ENCODE measurements at regions not wholly inside any gene's neighbourhood (a gene's known extent, or its start where the extent isn't known, plus 50 kb on each side); places are given as distances from the start of the nearest gene placed in this dataset.

DNA sequence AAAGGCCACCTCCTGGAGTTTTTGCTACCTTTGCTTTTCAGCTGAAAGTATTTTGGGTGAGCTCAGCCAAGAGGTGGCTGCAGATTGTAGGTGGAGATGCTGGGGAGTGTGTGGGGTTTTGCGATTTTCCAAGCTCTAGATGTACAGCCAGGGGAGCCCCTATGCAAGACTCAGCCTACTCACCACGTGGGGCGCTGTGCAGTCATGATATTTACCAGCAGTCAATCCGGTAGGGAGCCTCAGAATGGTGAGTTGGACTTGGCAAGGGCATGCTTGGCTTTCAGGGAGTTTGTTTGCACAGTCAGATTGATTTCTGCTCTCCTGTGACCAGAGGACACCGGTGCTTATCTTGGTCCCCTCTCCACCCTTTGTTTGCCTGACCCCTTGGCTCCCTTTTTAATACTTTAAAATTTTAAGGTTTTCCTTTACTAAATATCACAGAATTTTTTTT lies 175.3 kb downstream of the UTP18 start:
- TF ChIP-seq, protein P1, sequence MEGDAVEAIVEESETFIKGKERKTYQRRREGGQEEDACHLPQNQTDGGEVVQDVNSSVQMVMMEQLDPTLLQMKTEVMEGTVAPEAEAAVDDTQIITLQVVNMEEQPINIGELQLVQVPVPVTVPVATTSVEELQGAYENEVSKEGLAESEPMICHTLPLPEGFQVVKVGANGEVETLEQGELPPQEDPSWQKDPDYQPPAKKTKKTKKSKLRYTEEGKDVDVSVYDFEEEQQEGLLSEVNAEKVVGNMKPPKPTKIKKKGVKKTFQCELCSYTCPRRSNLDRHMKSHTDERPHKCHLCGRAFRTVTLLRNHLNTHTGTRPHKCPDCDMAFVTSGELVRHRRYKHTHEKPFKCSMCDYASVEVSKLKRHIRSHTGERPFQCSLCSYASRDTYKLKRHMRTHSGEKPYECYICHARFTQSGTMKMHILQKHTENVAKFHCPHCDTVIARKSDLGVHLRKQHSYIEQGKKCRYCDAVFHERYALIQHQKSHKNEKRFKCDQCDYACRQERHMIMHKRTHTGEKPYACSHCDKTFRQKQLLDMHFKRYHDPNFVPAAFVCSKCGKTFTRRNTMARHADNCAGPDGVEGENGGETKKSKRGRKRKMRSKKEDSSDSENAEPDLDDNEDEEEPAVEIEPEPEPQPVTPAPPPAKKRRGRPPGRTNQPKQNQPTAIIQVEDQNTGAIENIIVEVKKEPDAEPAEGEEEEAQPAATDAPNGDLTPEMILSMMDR (conservative IDR thresholded peaks at IDR 0.05), result peak; percentile 96
- no peak for TF ChIP-seq ZFX (IDR thresholded peaks at IDR 0.05)
- H3K27ac ChIP-seq, result peak overlapping the region; percentile 19; the same call in 1 of the 2 replicates

DNA sequence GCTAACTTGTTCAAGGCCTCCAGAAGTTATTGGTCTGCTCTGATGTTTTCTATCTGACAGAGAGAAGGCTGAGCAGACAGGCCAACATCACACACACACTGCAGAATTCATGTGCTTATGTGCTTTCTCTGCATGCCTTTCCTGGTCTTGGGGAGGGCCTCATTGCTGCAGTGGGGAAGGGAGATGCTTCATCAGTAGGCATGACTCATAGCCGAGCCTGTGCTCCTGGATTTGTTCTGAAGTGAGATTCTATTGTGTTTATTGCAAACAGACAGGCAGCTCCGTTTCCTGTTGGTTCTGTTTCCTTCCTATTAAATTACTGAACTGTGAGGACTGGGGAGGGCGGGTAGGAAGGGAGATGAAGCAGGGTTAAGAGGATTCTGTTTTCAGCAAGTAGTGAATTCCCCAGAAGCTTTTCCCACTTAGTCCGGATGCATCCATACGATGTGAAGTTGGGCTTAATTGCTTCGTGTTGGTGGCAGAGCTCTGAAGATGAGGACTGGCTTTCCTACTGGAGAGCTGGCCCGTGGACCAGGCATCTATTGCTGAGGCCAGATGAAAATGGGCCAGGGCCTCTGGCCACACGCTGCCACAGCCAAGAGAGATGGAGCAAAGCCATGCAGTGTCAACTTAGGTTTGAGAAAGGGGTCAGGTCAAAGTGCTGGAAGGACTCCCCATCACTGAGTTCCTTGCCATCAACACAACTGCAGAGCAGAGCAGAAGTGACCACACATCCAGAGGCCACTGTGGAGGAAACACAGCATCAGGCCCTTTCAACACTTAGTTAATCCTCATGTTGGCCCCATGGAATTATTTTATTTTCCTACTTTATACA lies 179.3 kb downstream of the UTP18 start:
- H3K27ac ChIP-seq, result peak overlapping the region; percentile 11; the same call in 1 of the 2 replicates
- TF ChIP-seq ZFX (IDR thresholded peaks at IDR 0.05), result no peak
- TF ChIP-seq, protein P1 (conservative IDR thresholded peaks at IDR 0.05), result no peak

DNA sequence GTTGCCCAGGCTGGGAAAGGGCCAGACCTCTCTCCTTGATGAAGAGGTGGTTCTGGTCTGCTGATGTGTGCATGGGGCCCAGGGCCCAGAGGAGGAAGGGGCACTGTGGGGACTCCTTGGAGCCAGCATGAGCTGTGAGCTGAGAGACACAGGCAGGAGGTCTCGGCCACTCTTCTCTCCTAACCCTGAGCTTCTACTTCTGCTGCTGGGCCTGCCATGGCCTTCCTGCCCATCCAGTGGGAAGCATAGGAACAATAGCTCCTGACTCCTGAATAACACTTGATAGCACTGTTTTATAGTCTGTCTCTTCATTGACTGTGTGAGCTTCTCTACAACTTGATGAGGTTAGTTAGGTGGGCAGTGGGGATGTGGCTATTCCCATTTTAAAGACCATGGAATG lies 181.1 kb downstream of the UTP18 start:
- H3K27ac ChIP-seq, result no peak overlapping the region
- TF ChIP-seq, protein P1 (conservative IDR thresholded peaks at IDR 0.05), result no peak
- TF ChIP-seq ZFX (IDR thresholded peaks at IDR 0.05), result no peak

DNA sequence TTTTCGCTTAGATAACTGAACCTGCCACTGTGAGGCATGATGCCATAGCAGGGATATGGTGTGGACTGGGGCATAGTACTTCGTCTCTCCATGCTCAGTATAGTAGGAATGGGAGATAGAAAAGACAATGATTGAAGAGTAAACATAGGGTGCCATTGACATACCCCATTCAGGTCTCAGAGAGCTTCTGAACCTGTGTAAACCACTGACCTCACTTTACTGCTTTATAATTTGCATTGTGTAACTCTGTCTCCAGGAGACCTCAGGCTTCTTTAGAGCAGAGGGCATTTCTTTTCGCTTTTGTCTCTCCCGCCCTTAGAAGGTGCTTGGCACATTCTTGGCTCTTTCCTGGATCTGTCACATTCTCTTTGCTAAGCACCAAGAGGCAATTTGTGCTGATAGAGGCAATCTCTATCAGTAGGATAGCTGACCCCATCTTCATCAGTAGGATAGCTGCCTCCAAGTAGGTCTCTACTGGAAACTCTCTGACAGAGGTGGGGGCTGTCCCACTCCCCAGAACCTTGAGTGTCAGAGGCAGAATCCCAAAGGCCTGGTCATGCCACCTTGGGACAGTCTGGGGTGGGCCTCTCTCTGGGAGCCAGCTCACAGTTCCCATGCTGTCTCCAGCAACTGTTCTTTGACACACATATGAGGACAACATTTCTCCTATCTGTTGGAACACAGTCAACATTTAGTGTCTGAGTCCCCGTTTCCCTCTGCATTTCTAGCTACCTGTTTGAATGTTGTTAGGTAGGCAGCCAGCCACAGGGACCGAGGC lies 181.9 kb downstream of the UTP18 start:
- no peak overlapping the region for H3K27ac ChIP-seq
- TF ChIP-seq, protein P1 (conservative IDR thresholded peaks at IDR 0.05), result no peak
- no peak for TF ChIP-seq ZFX (IDR thresholded peaks at IDR 0.05)

DNA sequence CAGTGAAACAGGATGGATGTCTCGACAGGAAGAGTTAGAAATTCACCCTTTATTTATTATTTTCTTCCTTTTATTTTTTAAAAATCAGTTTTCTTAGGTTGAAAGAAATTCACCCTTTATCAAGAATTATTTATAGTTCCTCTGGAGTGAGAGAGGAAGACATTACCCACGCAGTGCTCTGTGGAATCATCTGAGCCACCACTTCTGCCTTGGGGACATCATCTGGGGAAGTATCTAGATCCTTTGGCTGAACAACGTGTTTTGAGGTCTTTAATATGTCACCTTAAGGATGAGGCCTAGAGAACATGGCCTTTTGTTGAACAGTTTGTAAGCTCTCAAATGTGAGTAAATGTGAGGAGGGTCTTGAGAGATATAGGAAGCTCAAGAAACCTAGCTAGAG lies 183.3 kb downstream of the UTP18 start:
- no peak for TF ChIP-seq ZFX (IDR thresholded peaks at IDR 0.05)
- TF ChIP-seq, protein P1 (conservative IDR thresholded peaks at IDR 0.05), result no peak
- H3K27ac ChIP-seq, result no peak overlapping the region

DNA sequence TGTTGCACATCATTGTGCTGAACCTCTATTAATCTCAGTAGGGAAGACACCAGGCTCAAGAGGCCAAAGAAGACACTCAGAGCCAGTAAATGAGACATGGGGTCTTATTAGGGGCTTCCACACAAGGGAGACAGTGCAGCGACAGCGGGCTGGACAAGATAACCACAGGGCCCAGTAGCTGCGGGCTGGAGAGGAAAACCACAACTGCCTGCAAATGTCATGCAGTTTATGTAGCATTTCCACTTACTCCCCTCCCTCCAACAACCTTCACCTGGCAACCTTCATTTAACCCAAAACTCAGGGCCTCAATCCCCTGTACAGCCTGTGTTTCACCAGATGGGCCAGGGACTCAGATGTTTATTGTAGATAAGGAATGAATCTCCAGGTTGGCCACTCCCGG lies 185.6 kb downstream of the UTP18 start:
- no peak for TF ChIP-seq ZFX (IDR thresholded peaks at IDR 0.05)
- TF ChIP-seq, protein P1 (conservative IDR thresholded peaks at IDR 0.05), result no peak
- H3K27ac ChIP-seq, result no peak overlapping the region

DNA sequence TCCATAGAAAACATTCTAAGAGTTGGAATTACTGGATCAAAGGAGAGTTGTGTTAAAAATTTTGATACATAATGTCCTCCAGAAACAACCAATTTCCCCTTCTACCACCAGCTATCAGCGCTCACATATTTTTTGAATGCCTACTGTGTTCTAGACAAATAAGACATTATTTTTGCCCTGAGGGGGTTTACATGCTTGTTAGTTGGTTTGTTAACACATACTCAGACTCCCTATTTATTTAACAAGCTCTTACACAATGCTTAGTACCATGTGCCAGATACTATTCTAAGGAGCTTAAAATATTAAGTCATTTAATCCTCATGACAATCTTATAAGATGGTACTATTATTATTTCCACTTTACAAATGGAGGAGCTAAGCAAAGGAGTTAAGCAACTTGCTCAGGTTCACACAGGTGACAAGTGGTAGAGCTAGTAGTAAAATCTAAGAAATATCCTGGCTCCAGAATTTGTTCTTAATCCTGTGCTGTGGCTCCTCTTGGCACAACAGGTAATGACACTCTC lies 194.2 kb downstream of the UTP18 start:
- TF ChIP-seq, protein P1 (conservative IDR thresholded peaks at IDR 0.05), result no peak
- H3K27ac ChIP-seq, result no peak overlapping the region
